VCaP (cell line): ENCODE measurements at regions not wholly inside any gene's neighbourhood (a gene's known extent, or its start where the extent isn't known, plus 50 kb on each side); places are given as distances from the start of the nearest gene placed in this dataset.

Experiments
- H3K27ac ChIP-seq: fragments of 450-650 bp; 2 replicates; pipeline ENCODE4 v1.5.1; 2017
- TF ChIP-seq, protein P1 (sequence below): fragments of 450-650 bp; conservative IDR thresholded peaks from 2 replicates; pipeline ENCODE4 v1.5.1; 2017; ENCODE audit warnings: mild to moderate bottlenecking, moderate library complexity

DNA sequence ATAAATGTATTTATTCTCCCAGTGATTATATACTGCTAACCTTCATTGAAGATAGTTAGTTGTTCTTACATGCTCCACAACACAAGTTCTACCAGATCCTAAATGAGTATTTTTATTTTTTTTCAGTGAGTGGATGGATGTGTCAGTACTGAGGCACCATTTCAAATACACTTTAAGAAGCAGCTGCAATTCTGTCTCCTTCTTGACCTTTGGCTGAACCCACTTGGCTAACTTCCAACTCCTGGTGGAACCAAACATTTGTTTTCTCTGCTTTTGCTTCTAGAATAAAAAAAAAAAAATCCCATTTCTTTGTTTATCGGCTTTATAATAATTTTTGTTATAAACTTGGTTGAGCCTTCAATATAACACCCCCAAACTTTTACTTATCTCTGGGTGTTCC is 458.3 kb upstream of the MAP3K7 start:
- H3K27ac ChIP-seq = no peak overlapping the region
- TF ChIP-seq, protein P1, sequence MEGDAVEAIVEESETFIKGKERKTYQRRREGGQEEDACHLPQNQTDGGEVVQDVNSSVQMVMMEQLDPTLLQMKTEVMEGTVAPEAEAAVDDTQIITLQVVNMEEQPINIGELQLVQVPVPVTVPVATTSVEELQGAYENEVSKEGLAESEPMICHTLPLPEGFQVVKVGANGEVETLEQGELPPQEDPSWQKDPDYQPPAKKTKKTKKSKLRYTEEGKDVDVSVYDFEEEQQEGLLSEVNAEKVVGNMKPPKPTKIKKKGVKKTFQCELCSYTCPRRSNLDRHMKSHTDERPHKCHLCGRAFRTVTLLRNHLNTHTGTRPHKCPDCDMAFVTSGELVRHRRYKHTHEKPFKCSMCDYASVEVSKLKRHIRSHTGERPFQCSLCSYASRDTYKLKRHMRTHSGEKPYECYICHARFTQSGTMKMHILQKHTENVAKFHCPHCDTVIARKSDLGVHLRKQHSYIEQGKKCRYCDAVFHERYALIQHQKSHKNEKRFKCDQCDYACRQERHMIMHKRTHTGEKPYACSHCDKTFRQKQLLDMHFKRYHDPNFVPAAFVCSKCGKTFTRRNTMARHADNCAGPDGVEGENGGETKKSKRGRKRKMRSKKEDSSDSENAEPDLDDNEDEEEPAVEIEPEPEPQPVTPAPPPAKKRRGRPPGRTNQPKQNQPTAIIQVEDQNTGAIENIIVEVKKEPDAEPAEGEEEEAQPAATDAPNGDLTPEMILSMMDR = no peak

DNA sequence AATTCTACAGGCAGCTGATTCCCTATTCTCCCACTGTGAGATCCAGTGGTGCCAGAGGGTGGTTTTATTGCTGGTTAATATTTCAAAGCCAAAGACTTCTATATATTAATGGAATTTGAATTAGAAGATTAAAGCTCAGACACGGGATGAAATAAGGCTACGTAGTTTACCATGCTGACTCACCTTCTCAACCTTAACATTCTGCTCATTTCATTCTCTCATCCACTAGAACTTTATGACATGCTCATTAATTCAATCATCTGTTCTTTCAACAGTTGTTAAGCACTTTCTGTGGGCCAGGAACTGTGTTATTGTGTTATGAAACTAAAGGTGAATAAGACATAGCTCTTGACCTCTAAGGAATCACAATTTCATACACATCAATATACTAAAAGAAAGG is 456.9 kb upstream of the MAP3K7 start:
- no peak overlapping the region for H3K27ac ChIP-seq
- TF ChIP-seq, protein P1 = no peak

GRCh38 chr6:91042656-91043055 is 455.8 kb upstream of the MAP3K7 start:
- TF ChIP-seq, protein P1 = no peak
- H3K27ac ChIP-seq = no peak overlapping the region

- TF ChIP-seq, protein P1 = no peak
- no peak overlapping the region for H3K27ac ChIP-seq
Observed at GRCh38 chr6:91033964-91034363, 447.1 kb upstream of the MAP3K7 start.

DNA sequence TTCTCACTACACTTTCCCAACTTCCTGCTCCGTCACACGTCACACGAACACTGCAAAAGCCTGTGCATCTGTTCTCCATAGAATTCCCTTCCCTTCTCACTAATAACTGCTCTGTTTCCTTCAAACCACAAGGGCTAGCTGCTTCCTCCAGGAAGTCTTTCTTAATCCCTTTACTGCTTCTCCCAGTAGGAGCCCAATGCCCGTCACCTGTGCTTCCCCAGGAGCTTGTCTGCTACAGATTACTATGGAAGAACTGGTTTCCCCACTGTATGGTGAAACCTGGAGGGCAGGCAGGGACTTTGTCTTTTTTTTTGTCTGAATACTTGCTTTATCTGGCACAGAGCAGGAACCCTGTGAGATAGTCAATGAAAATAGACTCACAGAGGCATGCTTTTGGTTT is 444.7 kb upstream of the MAP3K7 start:
- no peak overlapping the region for H3K27ac ChIP-seq
- TF ChIP-seq, protein P1 = no peak

DNA sequence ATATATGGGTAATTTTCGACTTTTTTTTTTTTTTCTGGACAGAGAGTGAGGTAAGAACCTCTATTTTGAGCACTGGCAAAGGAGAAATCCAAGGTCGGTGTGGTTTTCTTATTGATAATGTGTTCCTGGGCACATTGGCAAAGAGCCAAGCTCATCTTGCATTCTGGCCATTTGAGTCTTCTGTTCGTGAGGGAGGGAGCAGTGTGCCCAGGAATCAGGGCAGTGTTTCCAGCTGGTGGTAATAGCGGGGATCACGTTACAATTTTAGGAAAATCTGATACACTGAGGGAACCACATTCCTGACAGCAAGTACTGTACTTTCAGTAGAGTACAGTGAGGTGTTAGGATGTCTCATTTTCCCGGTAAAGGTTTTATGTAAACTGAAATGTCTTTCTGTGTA is 442.3 kb upstream of the MAP3K7 start:
- no peak overlapping the region for H3K27ac ChIP-seq
- TF ChIP-seq, protein P1 = no peak

DNA sequence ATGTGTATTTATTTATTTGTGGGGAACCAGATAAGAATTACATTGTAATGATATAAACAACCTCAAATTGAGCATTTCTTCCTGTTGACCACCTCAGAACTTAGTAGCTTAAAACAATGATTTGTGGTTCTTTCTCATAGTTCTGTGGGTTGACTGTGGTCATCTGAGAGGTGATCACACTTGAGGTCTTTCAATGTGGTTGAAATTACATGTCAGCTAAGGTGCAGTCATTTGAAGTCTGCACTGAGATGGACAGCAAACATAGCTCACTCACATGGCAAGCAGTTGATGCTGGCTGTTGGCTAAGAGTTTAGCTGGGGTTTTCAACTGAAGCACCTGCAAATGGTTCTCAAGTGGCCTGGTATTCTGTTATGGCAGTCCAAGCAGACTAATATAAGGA is 436.7 kb upstream of the MAP3K7 start:
- TF ChIP-seq, protein P1 = no peak
- H3K27ac ChIP-seq = no peak overlapping the region

DNA sequence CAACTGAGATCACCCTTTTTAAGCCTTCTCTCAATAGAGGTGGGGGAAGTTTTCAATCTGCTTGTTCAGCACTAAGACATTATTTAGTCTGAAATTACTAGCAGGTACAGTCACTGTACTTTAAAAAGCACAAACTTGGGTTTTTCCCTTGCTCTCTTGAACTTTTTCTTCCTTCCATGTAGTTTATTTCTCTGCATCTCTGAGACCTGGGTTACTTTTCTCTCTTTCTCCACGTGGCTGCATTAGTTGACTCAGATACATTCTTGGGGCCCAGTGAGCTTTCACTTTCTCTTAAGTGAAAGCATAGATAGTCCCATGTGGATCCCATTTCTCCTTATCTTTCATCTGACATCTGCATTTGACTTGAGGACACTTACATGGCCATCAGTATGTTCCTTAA is 433.9 kb upstream of the MAP3K7 start:
- H3K27ac ChIP-seq = no peak overlapping the region
- TF ChIP-seq, protein P1 = no peak
